SK-N-SH (cell line): ENCODE measurements at regions not wholly inside any gene's neighbourhood (a gene's known extent, or its start where the extent isn't known, plus 50 kb on each side); places are given as distances from the start of the nearest gene placed in this dataset.

Source experiments
- CTCF ChIA-PET: fragments of 300-600, 350-600 bp; formaldehyde crosslinking; extraction: SDS; loops from one replicate; lab custom pipeline; 2021; lab: Yijun Ruan, JAX
- POLR2A ChIA-PET: fragments of 350-600 bp; sonication (Branson Sonifier 250); formaldehyde crosslinking; extraction: SDS; loops from one replicate; lab custom pipeline; 2020; ENCODE audit warnings: antibody characterized with exemption, inconsistent platforms; lab: Yijun Ruan, JAX
- DNase-seq: peaks from one replicate; pipeline ENCODE4 v3.0.0; 2012
- H2AFZ ChIP-seq: fragments of 200-600 bp; sonication (generic); 2 replicates; pipeline ENCODE4 v1.8.1; 2016; ENCODE audit warnings: antibody characterized with exemption, mild to moderate bottlenecking, low read depth
- H3F3A ChIP-seq: fragments of 200-600 bp; sonication (generic); replicated peaks from 2 replicates; pipeline ENCODE3; 2016; ENCODE audit warnings: antibody characterized with exemption, mild to moderate bottlenecking; ENCODE audit not compliant: insufficient read depth
- H3K27ac ChIP-seq, 2 experiments: fragments of 200-500 bp in 1 of 2; fragments of 200-600 bp in 1 of 2; sonication (Bioruptor generic) in 1 of 2; sonication (generic), shearing (Covaris generic) in 1 of 2; 2 replicates each; pipeline versions ENCODE4 v1.5.1 to v1.6.1; 2014 to 2016; ENCODE audit warnings: low read depth in 2 of 2, inconsistent platforms in 1 of 2, low read length in 1 of 2, mild to moderate bottlenecking in 1 of 2, mixed read lengths in 1 of 2
- H3K27me3 ChIP-seq: fragments of 200-600 bp; sonication (generic), shearing (Covaris generic); 2 replicates; pipeline ENCODE4 v1.6.1; 2016; ENCODE audit warnings: mixed run types; ENCODE audit not compliant: insufficient read depth
- H3K36me3 ChIP-seq, 2 experiments: fragments of 200-500 bp in 1 of 2; fragments of 200-600 bp in 1 of 2; sonication (Bioruptor generic) in 1 of 2; sonication (generic) in 1 of 2; replicated peaks in 1 of 2; 2 replicates each; pipeline versions ENCODE3 to v1.5.1; 2014 to 2016; ENCODE audit warnings: low read length in 1 of 2, mild to moderate bottlenecking in 1 of 2; ENCODE audit not compliant: insufficient read depth in 2 of 2, control insufficient read depth in 1 of 2
- H3K4me1 ChIP-seq, 2 experiments: fragments of 200-500 bp in 1 of 2; fragments of 200-600 bp in 1 of 2; sonication (Bioruptor generic) in 1 of 2; sonication (generic), shearing (Covaris generic) in 1 of 2; 2 replicates each; pipeline versions ENCODE4 v1.5.1 to v1.6.1; 2014 to 2016; ENCODE audit warnings: low read depth in 1 of 2, low read length in 1 of 2, mixed run types in 1 of 2; ENCODE audit not compliant: insufficient read depth in 2 of 2, control insufficient read depth in 1 of 2
- H3K4me2 ChIP-seq: fragments of 200-600 bp; sonication (generic), shearing (Covaris generic); 2 replicates; pipeline ENCODE4 v1.6.1; 2017; ENCODE audit warnings: mixed run types
- H3K4me3 ChIP-seq, 2 experiments: fragments of 200-500 bp in 1 of 2; fragments of 200-600 bp in 1 of 2; sonication (Bioruptor generic) in 1 of 2; sonication (generic), shearing (Covaris generic) in 1 of 2; 2 replicates each; pipeline versions ENCODE4 v1.5.1 to v1.8.1; 2014 to 2016; ENCODE audit warnings: low read depth in 2 of 2, inconsistent platforms in 1 of 2, low read length in 1 of 2, mild to moderate bottlenecking in 1 of 2, mixed read lengths in 1 of 2, moderate library complexity in 1 of 2
- H3K79me2 ChIP-seq: fragments of 200-600 bp; sonication (generic); 2 replicates; pipeline ENCODE4 v1.8.1; 2017; ENCODE audit warnings: mild to moderate bottlenecking; ENCODE audit not compliant: insufficient read depth
- H3K9ac ChIP-seq: fragments of 200-600 bp; sonication (generic); 2 replicates; pipeline ENCODE4 v1.6.1; 2017; ENCODE audit warnings: mixed run types
- H3K9me2 ChIP-seq: fragments of 200-600 bp; sonication (generic); 2 replicates; pipeline ENCODE4 v1.6.1; 2017; ENCODE audit warnings: mixed run types
- H3K9me3 ChIP-seq: fragments of 200-600 bp; sonication (generic); 2 replicates; pipeline ENCODE4 v1.6.1; 2017; ENCODE audit warnings: mixed run types, mild to moderate bottlenecking, moderate library complexity
- H4K20me1 ChIP-seq: fragments of 200-600 bp; sonication (generic); 2 replicates; pipeline ENCODE4 v1.6.1; 2017; ENCODE audit warnings: mild to moderate bottlenecking, mixed run types; ENCODE audit not compliant: insufficient read depth
- CHD2 ChIP-seq: fragments of 150-350 bp; IDR thresholded peaks from 2 replicates; pipeline ENCODE4 v1.6.1; 2018; ENCODE audit warnings: low read length; ENCODE audit not compliant: partially characterized antibody
- CTCF ChIP-seq: fragments of 200-600 bp; sonication (generic); IDR thresholded peaks from 2 replicates; pipeline ENCODE4 v1.6.1; 2017; ENCODE audit warnings: antibody characterized with exemption, mild to moderate bottlenecking, moderate library complexity
- EZH2phosphoT487 ChIP-seq: fragments of 200-600 bp; sonication (generic); IDR thresholded peaks from 2 replicates; pipeline ENCODE4 v1.6.1; 2017; ENCODE audit warnings: low read depth, mixed run types, mild to moderate bottlenecking, antibody characterized with exemption, moderate library complexity, borderline replicate concordance
- FOSL2 ChIP-seq: IDR thresholded peaks from 2 replicates; pipeline ENCODE4 v1.4.0; 2012; ENCODE audit warnings: low read depth, mild to moderate bottlenecking, moderate library complexity, borderline replicate concordance
- FOXJ3 ChIP-seq: sonication (generic); formaldehyde crosslinking; IDR thresholded peaks from 2 replicates; pipeline ENCODE4 v1.5.1; 2020; ENCODE audit warnings: mild to moderate bottlenecking, missing genetic modification reagents
- GABPA ChIP-seq: IDR thresholded peaks from 2 replicates; pipeline ENCODE4 v1.4.0; 2012; ENCODE audit warnings: low read depth, mild to moderate bottlenecking
- IRF3 ChIP-seq: fragments of 150-350 bp; IDR thresholded peaks from 2 replicates; pipeline ENCODE4 v1.6.1; 2016; ENCODE audit warnings: mild to moderate bottlenecking, low read depth, low read length
- JUND ChIP-seq: IDR thresholded peaks from 2 replicates; pipeline ENCODE4 v1.4.0; 2012
- MEF2A ChIP-seq: IDR thresholded peaks from 2 replicates; pipeline ENCODE4 v1.4.0; 2012; ENCODE audit warnings: low read depth, borderline replicate concordance
- RAD21 ChIP-seq: IDR thresholded peaks from 2 replicates; pipeline ENCODE4 v1.6.1; 2012; ENCODE audit warnings: mild to moderate bottlenecking, low read length
- RXRA ChIP-seq: IDR thresholded peaks from 2 replicates; pipeline ENCODE4 v1.4.0; 2012; ENCODE audit warnings: low read depth, mild to moderate bottlenecking, borderline replicate concordance
- TAF1 ChIP-seq: IDR thresholded peaks from 2 replicates; pipeline ENCODE4 v1.6.1; 2012; ENCODE audit warnings: low read depth, mild to moderate bottlenecking, low read length, moderate library complexity, borderline replicate concordance
- TEAD4 ChIP-seq: IDR thresholded peaks from 2 replicates; pipeline ENCODE4 v1.4.0; 2012; ENCODE audit warnings: mild to moderate bottlenecking, borderline replicate concordance; ENCODE audit not compliant: insufficient read depth
- WGBS: methylation state at CpG from one replicate; pipeline ENCODE4 v1.1.6; 2017; ENCODE audit warnings: low lambda C conversion rate; 5-methylcytosine and 5-hydroxymethylcytosine counted together
- TF ChIP-seq, protein P1 (sequence below): IDR thresholded peaks from 2 replicates; pipeline ENCODE4 v1.4.0; 2012; ENCODE audit warnings: low read depth, borderline replicate concordance
- TF ChIP-seq, protein P2 (sequence below): IDR thresholded peaks from 2 replicates; pipeline ENCODE4 v1.4.0; 2012; ENCODE audit warnings: low read depth, borderline replicate concordance

- Histone ChIP-seq H3K9me3 (no peaks in the 10 kb centered on the region), H3K79me2 (no peaks in the 10 kb centered on the region), H3K4me3 (no peak overlapping the region), H3K4me2 (no peak overlapping the region), H3K9me2 (no peaks in the 10 kb centered on the region), H3K27ac (no peak overlapping the region), H3K9ac (no peak overlapping the region), H3F3A (no peaks in the 10 kb centered on the region)
- no peak for DNase-seq
- CTCF ChIA-PET, result interaction anchor here (1.1 kb wide), 1 partner anchor 10 kb away, joined by 3 read pairs; no protein-coding TSS in a partner anchor
- TF ChIP-seq RAD21 (no peak), TEAD4 (no peak), EZH2phosphoT487 (no peak), CTCF (no peak), IRF3 (no peak), FOXJ3 (CRISPR knock-in tag) (no peak), MEF2A (no peak)
- TF ChIP-seq, protein P1, sequence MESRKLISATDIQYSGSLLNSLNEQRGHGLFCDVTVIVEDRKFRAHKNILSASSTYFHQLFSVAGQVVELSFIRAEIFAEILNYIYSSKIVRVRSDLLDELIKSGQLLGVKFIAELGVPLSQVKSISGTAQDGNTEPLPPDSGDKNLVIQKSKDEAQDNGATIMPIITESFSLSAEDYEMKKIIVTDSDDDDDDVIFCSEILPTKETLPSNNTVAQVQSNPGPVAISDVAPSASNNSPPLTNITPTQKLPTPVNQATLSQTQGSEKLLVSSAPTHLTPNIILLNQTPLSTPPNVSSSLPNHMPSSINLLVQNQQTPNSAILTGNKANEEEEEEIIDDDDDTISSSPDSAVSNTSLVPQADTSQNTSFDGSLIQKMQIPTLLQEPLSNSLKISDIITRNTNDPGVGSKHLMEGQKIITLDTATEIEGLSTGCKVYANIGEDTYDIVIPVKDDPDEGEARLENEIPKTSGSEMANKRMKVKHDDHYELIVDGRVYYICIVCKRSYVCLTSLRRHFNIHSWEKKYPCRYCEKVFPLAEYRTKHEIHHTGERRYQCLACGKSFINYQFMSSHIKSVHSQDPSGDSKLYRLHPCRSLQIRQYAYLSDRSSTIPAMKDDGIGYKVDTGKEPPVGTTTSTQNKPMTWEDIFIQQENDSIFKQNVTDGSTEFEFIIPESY, result no peak
- TF ChIP-seq, all 33 proteins: peak for 0
- POLR2A ChIA-PET, result no interaction called here
- 6% methylated on average over 1 of the region's 1 CpG for WGBS
- Histone ChIP-seq H3K27me3 (no peaks in the 10 kb centered on the region), H4K20me1 (no peaks in the 10 kb centered on the region), H3K4me1 (no peaks in the 10 kb centered on the region; a peak in 1 of 4 replicates), H2AFZ (no peak overlapping the region), H3K36me3 (no peaks in the 10 kb centered on the region)
These were observed 147.8 kb downstream of the SEM1 start for GRCh38 chr7:96561892-96562291.

- DNase-seq, result no peak
- H3K9ac ChIP-seq, result no peak overlapping the region
- TF ChIP-seq RXRA, result no peak
- TF ChIP-seq CHD2, result no peak
- TF ChIP-seq, protein P1, result no peak
- TF ChIP-seq, protein P2, sequence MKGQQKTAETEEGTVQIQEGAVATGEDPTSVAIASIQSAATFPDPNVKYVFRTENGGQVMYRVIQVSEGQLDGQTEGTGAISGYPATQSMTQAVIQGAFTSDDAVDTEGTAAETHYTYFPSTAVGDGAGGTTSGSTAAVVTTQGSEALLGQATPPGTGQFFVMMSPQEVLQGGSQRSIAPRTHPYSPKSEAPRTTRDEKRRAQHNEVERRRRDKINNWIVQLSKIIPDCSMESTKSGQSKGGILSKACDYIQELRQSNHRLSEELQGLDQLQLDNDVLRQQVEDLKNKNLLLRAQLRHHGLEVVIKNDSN, result no peak
- no peak for TF ChIP-seq TAF1
- no peak for TF ChIP-seq FOSL2
- no peak for TF ChIP-seq MEF2A
- TF ChIP-seq GABPA, result no peak
- TF ChIP-seq JUND, result no peak
- no peak overlapping the region for H2AFZ ChIP-seq
- no peaks in the 10 kb centered on the region for H3F3A ChIP-seq
- 29% methylated on average over 2 of the region's 2 CpGs for WGBS
- no peaks in the 10 kb centered on the region for H4K20me1 ChIP-seq
- CTCF ChIA-PET, result interaction anchor here (0.7 kb wide), 1 partner anchor 469 kb away, joined by 3 read pairs; no protein-coding TSS in a partner anchor
- no peaks in the 10 kb centered on the region for H3K79me2 ChIP-seq
- POLR2A ChIA-PET, result no interaction called here
- no peak overlapping the region for H3K4me2 ChIP-seq
- H3K9me3 ChIP-seq, result no peaks in the 10 kb centered on the region
- no peak overlapping the region for H3K4me3 ChIP-seq
- H3K4me1 ChIP-seq, result no peaks in the 10 kb centered on the region; a peak in 1 of 4 replicates
- H3K36me3 ChIP-seq, result no peaks in the 10 kb centered on the region
- H3K27ac ChIP-seq, result no peak overlapping the region
- H3K27me3 ChIP-seq, result no peaks in the 10 kb centered on the region
- no peaks in the 10 kb centered on the region for H3K9me2 ChIP-seq
These were observed 151.1 kb downstream of the SEM1 start for GRCh38 chr7:96558530-96558929.
